HFFc6 (cell line): ENCODE measurements at regions not wholly inside any gene's neighbourhood (a gene's known extent, or its start where the extent isn't known, plus 50 kb on each side); places are given as distances from the start of the nearest gene placed in this dataset.
A peak's percentile ranks its signal among the peaks of the same experiment; 100 is the strongest.

ENCODE experiments used
- DNase-seq: peaks from one replicate; pipeline ENCODE4 v3.0.0-alpha.2; 2018
- H3K27ac Mint-ChIP-seq: 2 replicates; pipeline ENCODE4 v1.8.0; 2020; ENCODE audit warnings: mild to moderate bottlenecking, mixed read lengths
- H3K27me3 Mint-ChIP-seq: 2 replicates; pipeline ENCODE4 v1.8.0; 2021; ENCODE audit warnings: mild to moderate bottlenecking, moderate library complexity, mixed read lengths; ENCODE audit not compliant: insufficient read depth
- H3K36me3 Mint-ChIP-seq: 2 replicates; pipeline ENCODE4 v1.8.0; 2021; ENCODE audit warnings: low read depth, mixed read lengths
- H3K4me1 Mint-ChIP-seq: 2 replicates; pipeline ENCODE4 v1.8.0; 2020; ENCODE audit warnings: low read depth, mixed read lengths
- H3K4me3 Mint-ChIP-seq: 2 replicates; pipeline ENCODE4 v1.8.0; 2020; ENCODE audit warnings: mild to moderate bottlenecking, moderate library complexity, mixed read lengths
- H3K9me3 Mint-ChIP-seq: 2 replicates; pipeline ENCODE4 v1.8.0; 2020; ENCODE audit warnings: mild to moderate bottlenecking, mixed read lengths
- CTCF ChIP-seq: fragments of 200-600 bp; sonication (generic); IDR thresholded peaks from 2 replicates; pipeline ENCODE4 v1.5.0; 2021; ENCODE audit warnings: antibody characterized with exemption, mild to moderate bottlenecking

- Mint-ChIP-seq H3K9me3 (no peaks in the 10 kb centered on the region), H3K27ac (no peak overlapping the region), H3K36me3 (no peaks in the 10 kb centered on the region)
Measured at GRCh38 chr21:27221077-27221476, 254.2 kb upstream of the ADAMTS5 start.

GRCh38 chr21:27220416-27220815 is 253.5 kb upstream of the ADAMTS5 start:
- Mint-ChIP-seq H3K27ac (no peak overlapping the region), H3K4me1 (peaks cover 41% of the 10 kb centered on the region), H3K9me3 (no peaks in the 10 kb centered on the region), H3K27me3 (no peaks in the 10 kb centered on the region), H3K4me3 (no peak overlapping the region), H3K36me3 (no peaks in the 10 kb centered on the region)
- TF ChIP-seq CTCF = no peak
- no peak for DNase-seq

More at GRCh38 chr21:27221077-27221476, 254.2 kb upstream of the ADAMTS5 start:
- no peak for DNase-seq
- no peak for TF ChIP-seq CTCF
- Mint-ChIP-seq H3K27me3 (no peaks in the 10 kb centered on the region), H3K4me1 (peaks cover 47% of the 10 kb centered on the region), H3K4me3 (no peak overlapping the region)

GRCh38 chr21:27219068-27219467 is 252.2 kb upstream of the ADAMTS5 start:
- no peak overlapping the region for H3K4me3 Mint-ChIP-seq
- peak; percentile 50 for DNase-seq
- no peaks in the 10 kb centered on the region for H3K9me3 Mint-ChIP-seq
- no peaks in the 10 kb centered on the region for H3K27me3 Mint-ChIP-seq
- H3K27ac Mint-ChIP-seq = no peak overlapping the region; the same call in 1 of the 2 replicates
- peaks cover 27% of the 10 kb centered on the region for H3K4me1 Mint-ChIP-seq
- TF ChIP-seq CTCF = no peak
- H3K36me3 Mint-ChIP-seq = no peaks in the 10 kb centered on the region

GRCh38 chr21:27213303-27213702 is 246.4 kb upstream of the ADAMTS5 start:
- H3K9me3 Mint-ChIP-seq = peaks cover 5% of the 10 kb centered on the region; the same call in 1 of the 2 replicates
- DNase-seq = peak; percentile 10

GRCh38 chr21:27212441-27212840 is 245.6 kb upstream of the ADAMTS5 start:
- Mint-ChIP-seq H3K27ac (no peak overlapping the region), H3K36me3 (peaks cover 7% of the 10 kb centered on the region; the same call in 1 of the 2 replicates), H3K4me3 (no peak overlapping the region), H3K27me3 (no peaks in the 10 kb centered on the region), H3K9me3 (peaks cover 6% of the 10 kb centered on the region; the same call in 1 of the 2 replicates), H3K4me1 (peaks cover 8% of the 10 kb centered on the region; the same call in 1 of the 2 replicates)
- TF ChIP-seq CTCF = no peak
- DNase-seq = no peak

More at GRCh38 chr21:27213303-27213702, 246.4 kb upstream of the ADAMTS5 start:
- Mint-ChIP-seq H3K27ac (no peak overlapping the region), H3K4me3 (no peak overlapping the region), H3K4me1 (peaks cover 9% of the 10 kb centered on the region; the same call in 1 of the 2 replicates), H3K36me3 (peaks cover 5% of the 10 kb centered on the region; the same call in 1 of the 2 replicates), H3K27me3 (no peaks in the 10 kb centered on the region)
- peak; percentile 56 for TF ChIP-seq CTCF

GRCh38 chr21:27209546-27209945 is 242.7 kb upstream of the ADAMTS5 start:
- no peak overlapping the region for H3K4me3 Mint-ChIP-seq

More at GRCh38 chr21:27209546-27209945, 242.7 kb upstream of the ADAMTS5 start:
- Mint-ChIP-seq H3K27ac (no peak overlapping the region), H3K27me3 (no peaks in the 10 kb centered on the region), H3K36me3 (peaks cover 7% of the 10 kb centered on the region; the same call in 1 of the 2 replicates), H3K4me1 (peaks cover 20% of the 10 kb centered on the region), H3K9me3 (peaks cover 6% of the 10 kb centered on the region; the same call in 1 of the 2 replicates)
- TF ChIP-seq CTCF = no peak
- peak; percentile 23 for DNase-seq
